ENCODE measurements at regions not wholly inside any gene's neighbourhood (a gene's known extent, or its start where the extent isn't known, plus 50 kb on each side); places are given as distances from the start of the nearest gene placed in this dataset.

DNA sequence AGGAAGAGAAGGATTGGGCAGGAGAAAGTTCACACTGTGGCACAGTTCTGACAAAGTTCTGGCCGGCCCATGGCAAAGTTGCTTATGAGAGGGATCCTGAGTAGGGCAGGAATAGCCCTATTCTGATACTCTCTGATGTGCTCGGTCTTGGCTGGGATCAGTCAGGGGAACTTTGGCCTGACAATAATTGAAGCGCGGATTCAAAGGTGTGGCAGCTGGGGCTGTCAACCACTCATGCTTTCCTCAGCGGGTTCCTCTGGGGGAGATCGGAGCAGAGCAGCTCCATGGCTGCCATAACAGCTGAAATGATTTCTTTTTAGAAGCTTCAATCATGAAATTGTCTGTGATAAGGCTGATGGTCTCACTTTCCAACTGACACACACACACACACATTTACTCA is 714.1 kb downstream of the DHX35 start:
- H2BK120ac ChIP-seq (replicated peaks; ENCODE audit: low read depth, low read length): no peak overlapping the region
- no peaks in the 10 kb centered on the region for H3K9me3 ChIP-seq (ENCODE audit: insufficient read depth in 2 of 2, low read depth in 1 of 2, low read length in 1 of 2)
- FAIRE-seq: no peak
- no peaks in the 10 kb centered on the region for H3K79me2 ChIP-seq (ENCODE audit: control insufficient read depth in 1 of 2, insufficient read depth in 2 of 2, low read length in 2 of 2)
- no peak overlapping the region for H3K9ac ChIP-seq (replicated peaks in 1 of 4; ENCODE audit: extremely low read depth in 1 of 4, low read depth in 3 of 4, low read length in 3 of 4)
- no peak overlapping the region for H2BK20ac ChIP-seq (ENCODE audit: low read length)
- no peaks in the 10 kb centered on the region for H3K4me1 ChIP-seq (replicated peaks in 1 of 4; ENCODE audit: control insufficient read depth in 3 of 4, insufficient read depth in 4 of 4, low read length in 3 of 4)
- no peak overlapping the region for H2BK15ac ChIP-seq (ENCODE audit: low read length)
- H3K27ac ChIP-seq (ENCODE audit: low read depth, low read length): no peak overlapping the region
- H4K20me1 ChIP-seq (replicated peaks in 1 of 2; ENCODE audit: control insufficient read depth in 1 of 2, insufficient read depth in 2 of 2, low read length in 2 of 2): no peaks in the 10 kb centered on the region
- H3K27me3 ChIP-seq (replicated peaks in 1 of 4; ENCODE audit: control insufficient read depth in 3 of 4, extremely low read depth in 1 of 4, insufficient read depth in 3 of 4, low read length in 3 of 4): no peaks in the 10 kb centered on the region
- no peak overlapping the region for H2BK12ac ChIP-seq (ENCODE audit: low read depth, low read length)
- no peak overlapping the region for H3K4ac ChIP-seq (replicated peaks; ENCODE audit: insufficient read length, low read depth, low read length)
- H2BK5ac ChIP-seq (ENCODE audit: low read depth, low read length): no peak overlapping the region
- no peaks in the 10 kb centered on the region for H3K79me1 ChIP-seq (ENCODE audit: low read depth, low read length)
- DNase-seq (ENCODE audit: low read depth in 1 of 2, low spot score in 2 of 2): no peak
- no peak overlapping the region for H3K4me2 ChIP-seq (ENCODE audit: insufficient read depth in 1 of 2, low read depth in 2 of 2, low read length in 2 of 2)
- H2AK5ac ChIP-seq (ENCODE audit: low read depth, low read length): no peak overlapping the region
- H3K36me3 ChIP-seq (ENCODE audit: control insufficient read depth in 2 of 4, insufficient read depth in 4 of 4, low read length in 3 of 4): no peaks in the 10 kb centered on the region
- 93% methylated on average over 6 of the region's 6 CpGs; no CpG with 5 or more reads in 1 of the 2 experiments for WGBS, 2 experiments (ENCODE audit: extremely low coverage in 1 of 2, insufficient coverage in 1 of 2, insufficient read length in 1 of 2, insufficient replicate concordance in 2 of 2, low coverage in 1 of 2, low lambda C conversion rate in 2 of 2, missing lambda C conversion rate in 1 of 2)
- H4K5ac ChIP-seq (ENCODE audit: insufficient read length, low read depth, low read length): no peak overlapping the region
- H4K91ac ChIP-seq (replicated peaks; ENCODE audit: insufficient read length, low read length): no peak overlapping the region
- POLR2A ChIA-PET (ENCODE audit: partially characterized antibody): no interaction called here
- H3K56ac ChIP-seq (replicated peaks; ENCODE audit: insufficient read length, low read depth, low read length): no peak overlapping the region
- H3K18ac ChIP-seq (ENCODE audit: extremely low read depth, low read length): no peak overlapping the region
- H3K4me3 ChIP-seq (ENCODE audit: extremely low read depth in 1 of 4, insufficient read depth in 2 of 4, low read depth in 3 of 4, low read length in 4 of 4): no peak overlapping the region
- no peaks in the 10 kb centered on the region for H3K23me2 ChIP-seq (ENCODE audit: low read depth, low read length)
- CTCF ChIA-PET (ENCODE audit: partially characterized antibody): interaction anchor here (1.0 to 2.5 kb wide), 3 partner anchors 10 to 18 kb away, joined by 3 to 9 read pairs (median 5); no protein-coding TSS in a partner anchor
- no peak overlapping the region for H3K14ac ChIP-seq (ENCODE audit: insufficient read length)
- no peak overlapping the region for H2AFZ ChIP-seq (ENCODE audit: low read length)
- H3K23ac ChIP-seq (ENCODE audit: insufficient read length): no peak overlapping the region
- no peak overlapping the region for H4K8ac ChIP-seq (ENCODE audit: extremely low read depth, insufficient read depth, low read length)
- TF ChIP-seq SUZ12 (IDR thresholded peaks at IDR 0.05; ENCODE audit: low read length): no peak
- TF ChIP-seq CEBPB (IDR thresholded peaks at IDR 0.05; ENCODE audit: low read depth, low read length): no peak
- TF ChIP-seq NRF1 (IDR thresholded peaks at IDR 0.05; ENCODE audit: low read depth, low read length): no peak
- no peak for TF ChIP-seq EGR1 (IDR thresholded peaks at IDR 0.05; ENCODE audit: borderline replicate concordance, low read depth, low read length)
- TF ChIP-seq RFX5 (IDR thresholded peaks at IDR 0.05; ENCODE audit: borderline replicate concordance, low read depth, low read length): no peak
- TF ChIP-seq MAFK (IDR thresholded peaks at IDR 0.05; ENCODE audit: low read depth, low read length): no peak
- no peak for TF ChIP-seq ZNF274 (IDR thresholded peaks at IDR 0.05; ENCODE audit: borderline replicate concordance, extremely low read depth, low read length)
- no peak for TF ChIP-seq KDM5A (IDR thresholded peaks at IDR 0.05; ENCODE audit: low read length)
- no peak for TF ChIP-seq EP300 (IDR thresholded peaks at IDR 0.05; ENCODE audit: borderline replicate concordance in 1 of 2, low read depth in 2 of 2, low read length in 2 of 2)
- TF ChIP-seq KDM1A (IDR thresholded peaks at IDR 0.05; ENCODE audit: borderline replicate concordance, low read length): no peak
- no peak for TF ChIP-seq EZH2 (IDR thresholded peaks at IDR 0.05; ENCODE audit: low read depth, low read length, severe bottlenecking)
- TF ChIP-seq, protein P1, sequence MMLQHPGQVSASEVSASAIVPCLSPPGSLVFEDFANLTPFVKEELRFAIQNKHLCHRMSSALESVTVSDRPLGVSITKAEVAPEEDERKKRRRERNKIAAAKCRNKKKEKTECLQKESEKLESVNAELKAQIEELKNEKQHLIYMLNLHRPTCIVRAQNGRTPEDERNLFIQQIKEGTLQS (IDR thresholded peaks at IDR 0.05; ENCODE audit: insufficient read depth, low read depth, low read length): no peak
- no peak for TF ChIP-seq JUND (IDR thresholded peaks at IDR 0.05; ENCODE audit: low read length)
- no peak for TF ChIP-seq CBX5 (IDR thresholded peaks at IDR 0.05; ENCODE audit: low read depth, low read length)
- TF ChIP-seq SRF (IDR thresholded peaks at IDR 0.05; ENCODE audit: low read depth, low read length): no peak
